GM18520 (cell line): ENCODE measurements at regions not wholly inside any gene's neighbourhood (a gene's known extent, or its start where the extent isn't known, plus 50 kb on each side); places are given as distances from the start of the nearest gene placed in this dataset.

Experiments used
- ATAC-seq: cut with Tn5 transposase; IDR thresholded peaks from one replicate; pipeline ENCODE4 v1.9.1; 2021; ENCODE audit not compliant: unreplicated experiment

DNA sequence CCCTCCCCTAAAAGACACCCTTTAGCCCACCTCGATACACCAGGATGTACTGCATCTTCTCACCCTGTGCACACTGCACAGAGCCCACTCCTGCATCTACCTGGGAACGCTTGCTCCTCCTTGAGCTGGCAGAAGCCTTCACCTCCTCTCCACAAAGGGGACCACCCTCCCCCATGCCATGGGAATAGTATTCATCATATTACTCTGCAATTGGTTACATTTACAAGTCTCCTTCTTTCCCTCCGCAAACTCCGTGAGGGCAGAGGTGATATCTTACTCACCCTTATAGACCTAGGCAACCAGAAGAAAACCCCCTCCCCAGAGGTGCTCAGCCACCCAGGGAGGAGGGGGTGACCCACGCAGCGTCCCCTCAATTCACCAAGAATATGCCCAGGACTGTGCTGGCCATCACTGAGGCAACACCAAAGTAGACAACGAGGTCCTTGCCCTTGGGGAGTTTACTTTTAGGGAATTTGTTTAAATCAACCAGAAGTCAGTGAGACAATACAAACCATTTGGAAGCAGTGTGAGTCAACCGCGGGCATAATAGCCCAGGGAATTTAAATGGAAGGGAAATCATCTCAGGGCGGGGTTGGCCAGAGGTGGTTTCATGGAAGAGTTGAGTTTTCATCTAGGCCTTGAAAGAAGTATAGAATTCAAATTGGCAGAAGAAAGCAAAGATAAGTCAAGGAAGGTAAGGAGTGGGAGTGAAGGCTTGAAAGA, 214.5 kb downstream of the BARX2 start:
- no peak for ATAC-seq

DNA sequence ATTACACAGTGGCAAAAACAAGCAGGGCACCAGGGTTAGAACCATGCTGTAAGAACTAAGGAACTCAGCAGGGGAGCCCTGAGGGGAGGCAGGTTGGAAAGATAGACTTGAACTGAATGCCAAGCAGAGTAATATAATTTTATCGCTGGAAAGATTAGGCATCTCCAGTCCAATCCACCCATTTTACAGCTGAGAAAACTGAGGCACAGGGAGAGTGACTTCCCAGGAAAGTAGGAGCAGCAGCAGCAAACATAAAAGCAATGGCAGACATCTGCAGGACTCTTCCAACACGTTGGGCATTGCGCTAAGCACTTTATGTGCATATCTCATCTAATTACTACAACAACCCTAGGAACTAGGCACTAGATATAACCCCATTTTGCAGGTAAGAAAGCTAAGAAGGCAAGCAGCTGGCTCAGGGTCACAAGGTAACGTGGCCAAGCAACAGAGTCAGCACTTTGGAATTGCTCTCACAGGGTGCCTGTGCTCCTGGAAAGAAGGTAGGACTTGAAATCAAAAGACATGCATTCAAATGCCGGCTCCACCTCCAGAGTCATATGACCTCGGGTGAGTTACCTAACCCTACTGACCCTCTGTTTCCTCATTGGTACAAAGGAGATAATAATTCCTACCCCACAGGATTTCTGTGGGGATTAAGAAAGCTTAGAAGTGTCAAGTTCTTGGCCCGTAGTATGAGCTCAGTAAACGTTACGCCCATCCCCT, 215.3 kb downstream of the BARX2 start:
- ATAC-seq: no peak

DNA sequence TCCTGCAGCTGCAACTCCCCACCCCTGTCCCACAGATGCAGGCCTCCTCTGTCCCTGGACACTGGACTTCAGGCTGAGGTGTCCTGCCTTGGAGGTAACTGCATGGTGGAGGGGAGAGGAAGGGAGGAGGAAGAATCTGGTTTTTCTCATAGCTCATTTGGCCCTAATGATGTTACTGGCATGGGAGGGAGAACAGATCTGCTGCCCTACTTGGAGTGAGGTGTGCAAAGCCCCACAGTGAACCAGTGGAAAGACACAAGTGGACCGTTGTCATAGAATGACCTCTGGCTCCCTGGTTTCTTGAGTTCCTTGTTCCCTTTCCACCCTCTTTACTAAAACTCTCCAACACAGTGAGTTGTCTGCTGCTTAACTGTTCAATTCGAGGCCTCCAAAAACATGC, 215.9 kb downstream of the BARX2 start:
- no peak for ATAC-seq

DNA sequence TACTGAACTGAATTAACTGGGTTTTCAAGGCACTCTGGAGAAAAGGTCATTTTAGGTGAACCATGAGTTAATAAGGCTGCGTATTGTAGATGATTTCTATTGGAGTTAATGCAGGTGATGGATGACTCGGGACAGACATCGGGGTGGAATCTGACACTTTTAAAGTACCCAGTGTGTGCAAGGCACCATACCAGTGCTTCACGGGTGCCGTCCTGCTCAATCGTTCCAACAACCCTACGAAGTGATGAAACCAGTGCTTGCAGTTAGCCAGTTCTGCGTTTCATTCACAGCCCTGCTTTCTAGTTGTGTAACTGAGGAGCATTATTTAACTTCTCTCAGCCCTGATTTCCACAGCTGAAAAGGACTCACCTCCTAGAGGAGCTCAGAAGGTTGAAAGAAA, 216.5 kb downstream of the BARX2 start:
- ATAC-seq: no peak

DNA sequence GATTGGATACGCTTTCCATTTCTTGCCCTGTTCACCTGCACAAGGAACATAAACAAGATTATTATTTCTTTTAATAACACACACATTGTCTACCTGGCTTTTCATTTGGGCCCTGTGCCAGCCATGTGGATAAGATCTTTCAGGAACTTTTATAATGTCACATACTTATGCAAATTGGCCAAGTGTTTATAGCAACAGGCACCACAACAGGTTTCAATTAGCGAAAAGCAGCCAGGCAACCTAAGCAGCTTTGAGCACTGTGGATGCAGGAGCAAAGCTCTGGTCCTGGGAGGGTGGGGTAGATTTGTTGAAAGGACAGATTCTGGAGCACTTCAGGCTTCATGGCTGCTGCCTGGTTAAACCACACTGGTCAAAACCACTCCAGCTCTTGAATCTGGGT, 217.4 kb downstream of the BARX2 start:
- ATAC-seq: no peak

DNA sequence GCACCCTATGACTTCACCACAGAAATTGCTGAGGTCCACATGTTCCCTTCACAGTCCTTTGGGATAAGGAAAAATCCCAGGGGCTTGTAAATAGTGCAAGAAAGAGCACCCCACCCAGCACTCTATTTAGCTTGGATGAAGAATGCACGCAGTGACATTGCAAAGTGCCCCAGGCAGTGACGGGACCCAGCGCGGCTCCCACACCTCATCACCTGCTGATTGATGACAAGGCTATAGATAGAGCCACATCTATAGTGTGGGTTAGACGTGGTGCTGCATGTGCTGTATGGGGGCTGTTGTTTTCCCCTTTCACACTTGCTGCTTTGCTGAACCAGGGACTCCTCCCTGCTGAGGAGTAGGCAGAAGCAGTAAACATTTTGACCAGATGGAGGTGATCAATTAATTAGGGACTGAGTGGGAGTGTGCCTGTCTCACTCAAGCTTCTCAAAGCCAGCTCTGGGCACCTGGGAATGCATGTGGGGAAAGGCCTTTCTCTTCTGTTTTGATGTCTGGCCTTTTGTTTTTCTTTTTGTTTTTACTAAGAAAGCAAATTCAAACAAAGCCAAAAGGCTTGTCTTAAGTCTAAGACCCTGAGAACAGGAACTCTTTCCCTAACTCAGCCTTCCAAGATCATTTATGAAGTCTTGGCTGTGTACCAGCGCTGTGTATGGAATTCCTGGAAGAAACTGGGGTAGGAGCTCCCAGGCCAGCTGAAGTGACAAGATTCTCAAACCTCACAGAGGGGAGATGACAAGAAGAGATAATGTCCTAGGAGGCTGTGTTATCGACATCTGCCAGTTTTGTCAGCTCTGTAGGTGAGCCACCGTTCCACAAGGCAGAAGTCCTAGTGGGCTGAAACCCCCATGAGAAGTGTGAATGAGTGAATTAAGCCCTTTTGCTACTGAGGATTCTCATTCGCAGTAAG, 219.7 kb downstream of the BARX2 start:
- ATAC-seq: no peak

DNA sequence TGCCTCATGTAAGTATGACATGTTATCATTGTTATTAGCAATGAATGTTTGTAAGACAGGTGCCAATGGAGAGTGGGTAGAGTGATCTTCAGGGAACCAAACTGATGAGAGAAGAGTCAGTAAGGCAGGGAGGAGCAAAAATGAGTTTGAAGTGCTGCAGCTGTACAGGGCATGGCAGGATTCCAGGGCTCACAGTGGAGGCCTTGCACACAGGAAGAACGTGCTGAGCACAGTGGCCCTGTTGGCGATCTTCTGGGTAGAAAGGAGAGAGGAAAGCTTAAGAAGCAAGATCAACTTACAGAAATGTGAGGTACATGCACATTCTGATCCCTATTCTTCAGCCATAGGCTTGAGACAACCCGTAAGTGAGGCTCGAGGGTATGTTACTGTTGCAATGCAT, 219.3 kb upstream of the TMEM45B start:
- no peak for ATAC-seq

DNA sequence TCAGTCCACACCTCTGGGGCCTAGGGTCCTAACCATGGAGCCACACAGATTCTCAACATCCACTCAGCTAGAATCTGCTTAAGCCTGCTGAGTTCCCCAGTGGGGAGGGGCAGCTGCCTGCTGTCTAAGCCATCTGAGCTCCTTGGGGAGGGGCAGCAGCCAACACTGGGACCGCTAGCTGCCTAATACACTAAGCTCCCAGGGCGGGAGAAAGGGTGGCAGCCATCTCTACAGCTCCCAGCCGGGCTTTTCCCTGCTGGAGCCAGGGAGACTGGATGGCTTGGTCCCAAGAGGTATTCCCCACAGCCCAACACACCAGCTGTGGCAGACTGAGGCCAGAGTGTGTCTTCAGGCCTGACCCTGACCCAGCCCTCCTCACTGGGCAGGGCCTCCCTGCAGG, 217.3 kb upstream of the TMEM45B start:
- ATAC-seq: no peak

DNA sequence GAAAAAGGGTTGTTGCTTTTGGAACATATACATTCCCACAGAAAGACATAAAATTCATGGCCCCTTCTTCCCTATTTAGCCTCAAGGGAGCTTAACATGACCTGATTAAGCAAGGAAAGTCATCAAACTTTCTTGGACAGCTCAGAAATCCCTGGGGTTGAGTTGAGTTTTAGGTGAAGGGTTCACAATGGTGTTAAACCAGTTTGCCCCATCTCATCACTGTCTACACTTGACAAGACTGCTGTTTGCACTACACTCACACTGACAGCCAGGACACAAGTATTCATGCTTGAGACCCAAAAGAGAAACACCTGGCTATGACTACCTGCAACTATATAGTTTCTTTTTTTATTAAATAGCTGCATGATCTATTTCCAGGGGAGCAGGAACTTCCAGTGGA, 209.8 kb upstream of the TMEM45B start:
- ATAC-seq: no peak

DNA sequence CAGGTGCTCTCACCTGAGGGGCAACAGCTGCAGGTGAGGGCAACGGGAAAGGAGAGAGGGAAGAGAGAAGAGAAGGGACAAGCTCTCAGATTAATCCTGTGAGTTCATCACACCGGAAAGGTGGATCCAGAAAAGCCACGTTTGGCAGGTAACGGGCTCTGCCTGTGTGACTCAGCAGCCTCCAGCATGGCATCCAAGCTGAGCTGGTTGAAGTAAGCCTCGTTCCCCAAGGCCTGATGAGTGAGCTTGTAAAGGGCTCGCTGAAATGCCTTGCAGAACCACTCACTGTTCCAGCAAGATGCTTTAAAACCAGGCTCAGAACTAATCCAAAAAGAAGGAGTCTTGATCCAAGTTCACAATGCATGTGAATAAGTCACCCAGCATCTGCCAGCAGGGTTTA, 206.9 kb upstream of the TMEM45B start:
- ATAC-seq: no peak

DNA sequence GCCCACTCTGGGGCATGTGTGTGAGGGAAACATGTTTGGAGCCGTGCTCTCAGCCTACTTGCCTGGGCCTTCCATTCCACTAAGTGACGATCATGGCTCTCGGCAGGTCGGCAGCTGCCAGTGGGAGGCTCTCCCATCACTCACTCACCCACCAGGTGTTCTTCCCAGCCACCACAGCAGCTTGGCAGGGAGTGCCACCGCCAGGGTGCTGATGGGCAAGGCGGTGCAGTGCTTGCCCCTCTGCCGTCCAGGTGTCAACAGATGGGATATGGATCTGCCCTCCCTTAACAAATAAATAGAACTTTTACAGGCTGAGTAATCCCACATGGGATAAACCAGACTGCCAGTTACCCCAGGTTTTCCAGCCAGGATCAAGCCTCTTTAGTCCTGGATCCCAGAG, 205.5 kb upstream of the TMEM45B start:
- ATAC-seq: no peak

DNA sequence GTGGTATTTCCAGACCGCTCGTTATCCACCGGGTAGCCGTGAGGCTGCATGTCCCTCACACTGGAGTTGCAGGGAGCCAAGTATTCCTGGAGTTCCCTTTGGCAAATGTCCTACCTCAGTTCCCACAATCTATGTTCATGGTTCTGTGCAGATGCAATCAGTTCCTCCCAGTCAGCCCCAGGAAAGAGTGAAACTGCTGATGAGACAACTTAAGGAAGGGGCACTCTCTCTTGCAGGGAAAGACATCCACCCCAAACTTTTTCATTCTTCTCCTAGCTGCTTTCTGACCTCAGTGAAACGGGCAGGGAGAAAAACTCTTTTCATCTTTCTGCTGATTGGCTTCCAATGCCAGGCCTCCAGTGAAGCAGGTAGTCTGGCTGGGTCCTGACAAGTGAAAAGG, 205.1 kb upstream of the TMEM45B start:
- no peak for ATAC-seq

DNA sequence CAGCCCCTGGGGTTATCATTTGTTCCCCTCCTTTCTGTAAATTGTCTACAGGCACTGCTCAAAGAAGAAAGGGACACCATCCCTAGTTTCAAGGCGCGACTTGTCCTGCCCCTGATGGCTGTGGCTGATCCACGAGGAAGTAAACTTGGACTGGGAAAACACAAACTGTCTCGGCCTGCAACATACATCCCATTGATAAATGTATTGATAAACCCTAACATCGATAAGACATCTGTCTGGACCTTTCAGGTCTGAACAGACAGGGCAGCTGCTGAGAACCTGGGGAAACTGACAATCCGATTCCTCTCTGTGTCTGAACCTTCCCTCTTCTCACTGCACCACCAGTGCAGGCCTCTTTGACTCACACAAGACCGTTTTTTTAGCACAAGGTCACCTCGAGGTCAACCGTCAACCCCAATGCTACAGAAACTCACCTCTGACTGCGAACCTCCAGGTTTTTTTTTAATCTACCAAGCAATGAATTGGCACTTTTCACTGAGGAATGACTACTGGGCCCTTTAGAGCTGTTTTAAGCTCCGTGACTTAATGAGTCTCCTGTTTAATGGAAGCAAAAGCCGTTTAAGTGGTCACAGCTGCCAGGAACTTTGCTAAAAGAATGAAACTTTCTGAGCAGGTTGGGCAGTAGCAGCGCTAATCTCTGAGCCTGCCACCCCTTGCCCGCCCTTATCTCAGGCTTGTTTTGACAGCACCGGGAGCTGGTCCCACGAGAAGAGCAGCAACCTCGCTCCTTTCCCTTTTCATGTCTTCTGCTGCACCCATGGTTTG, 203.8 kb upstream of the TMEM45B start:
- ATAC-seq: no peak

DNA sequence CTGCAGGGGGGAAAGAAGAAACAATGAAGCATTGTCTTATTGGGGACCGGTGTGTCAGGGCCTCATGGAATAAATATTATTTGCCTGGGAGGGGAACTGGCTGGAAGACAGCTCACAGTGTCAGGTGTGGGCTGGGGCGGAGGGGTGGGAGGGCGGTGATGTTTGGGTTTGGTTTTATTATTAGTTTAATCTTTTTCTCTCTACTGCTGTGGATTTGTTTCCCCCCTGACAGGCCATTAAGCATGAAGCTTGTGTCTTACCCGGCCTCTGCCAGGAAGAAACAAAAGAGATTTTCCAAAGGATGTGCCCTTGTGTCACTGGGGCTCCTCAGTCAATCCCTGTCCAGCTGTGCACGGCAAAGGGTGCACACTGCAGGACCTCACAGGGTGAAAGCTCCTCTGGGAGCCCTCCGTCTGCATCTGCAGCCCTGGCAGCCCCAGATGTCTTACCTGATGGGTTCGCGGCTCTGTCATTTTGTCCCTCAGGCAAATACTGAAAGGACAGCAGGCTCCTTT, 203.1 kb upstream of the TMEM45B start:
- ATAC-seq: no peak

DNA sequence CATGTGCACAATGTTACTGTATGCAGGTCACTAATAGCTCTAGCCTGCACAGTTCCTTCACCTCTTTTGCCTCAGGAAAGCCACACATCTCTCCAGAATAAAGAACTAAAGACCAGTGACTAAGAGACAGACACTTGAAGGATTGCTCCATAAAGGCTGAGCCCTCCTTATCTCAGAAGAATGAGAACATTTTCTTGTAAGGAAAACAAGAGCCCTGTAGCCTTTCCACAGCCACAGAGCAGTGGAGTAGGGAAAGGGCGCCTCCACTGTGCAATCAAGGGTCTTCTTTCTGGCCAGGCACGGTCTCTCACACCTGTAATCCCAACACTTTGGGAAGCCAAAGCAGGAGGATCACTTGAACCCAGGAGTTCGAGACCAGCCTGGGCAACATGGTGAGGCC, 202.6 kb upstream of the TMEM45B start:
- no peak for ATAC-seq

DNA sequence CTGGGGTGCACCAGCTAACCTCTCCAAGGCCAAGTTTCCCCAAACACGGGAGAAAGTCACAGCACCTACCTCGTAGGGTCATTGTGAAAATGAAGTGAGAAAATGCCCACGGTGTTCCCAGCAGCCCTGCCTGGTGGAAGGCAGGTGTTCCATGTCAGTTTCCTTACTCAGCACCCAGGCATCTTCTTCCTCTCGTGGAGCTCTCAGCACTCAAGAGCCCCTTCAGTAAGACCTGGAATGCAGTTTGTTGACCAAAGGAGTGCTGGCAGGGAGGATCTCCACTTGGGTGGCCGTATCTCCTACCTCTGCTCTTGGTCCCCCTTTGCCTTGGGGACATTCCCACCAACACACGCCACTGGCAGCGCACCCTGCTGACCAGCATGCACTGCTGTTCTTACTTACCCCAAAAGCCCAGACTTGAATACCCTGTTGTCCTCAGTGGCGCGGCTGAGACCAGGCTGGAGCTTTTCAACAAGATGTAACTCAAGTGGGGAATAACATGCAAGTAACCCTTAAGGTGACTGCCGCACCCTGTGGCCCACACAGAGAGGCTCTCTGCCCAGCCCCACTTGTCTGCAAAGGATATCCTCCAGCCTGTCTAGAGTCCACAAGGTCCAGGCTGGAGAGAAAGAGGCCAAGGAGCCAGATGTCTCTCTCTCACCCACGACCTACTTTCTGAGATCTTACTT, 201.2 kb upstream of the TMEM45B start:
- no peak for ATAC-seq

DNA sequence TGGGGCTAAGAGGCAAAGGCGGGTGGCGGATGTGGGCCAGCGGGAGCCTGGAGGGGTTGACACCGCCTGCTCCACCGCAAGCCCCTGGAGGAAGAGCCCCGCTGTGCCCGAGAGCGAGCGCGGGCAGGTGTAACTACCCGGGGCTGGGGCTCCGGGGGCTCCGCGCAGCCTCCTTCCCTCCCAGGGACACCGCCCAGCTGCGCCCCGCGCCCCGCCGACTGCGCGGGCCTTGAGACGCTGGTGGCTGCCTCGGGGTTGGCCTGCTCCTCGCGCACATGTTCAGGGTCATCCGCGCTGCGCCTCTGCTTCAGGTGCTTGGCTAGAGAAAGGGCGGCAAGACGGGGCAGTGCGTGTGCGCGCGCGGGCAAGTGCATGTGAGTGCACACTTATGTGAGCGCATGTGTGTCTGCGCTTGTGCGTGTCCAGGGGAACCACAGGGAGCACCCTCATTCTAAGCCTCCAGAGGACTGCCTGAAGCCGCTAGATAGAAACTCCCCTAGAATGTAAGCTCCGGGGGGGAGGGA, 197.5 kb upstream of the TMEM45B start:
- ATAC-seq: no peak

DNA sequence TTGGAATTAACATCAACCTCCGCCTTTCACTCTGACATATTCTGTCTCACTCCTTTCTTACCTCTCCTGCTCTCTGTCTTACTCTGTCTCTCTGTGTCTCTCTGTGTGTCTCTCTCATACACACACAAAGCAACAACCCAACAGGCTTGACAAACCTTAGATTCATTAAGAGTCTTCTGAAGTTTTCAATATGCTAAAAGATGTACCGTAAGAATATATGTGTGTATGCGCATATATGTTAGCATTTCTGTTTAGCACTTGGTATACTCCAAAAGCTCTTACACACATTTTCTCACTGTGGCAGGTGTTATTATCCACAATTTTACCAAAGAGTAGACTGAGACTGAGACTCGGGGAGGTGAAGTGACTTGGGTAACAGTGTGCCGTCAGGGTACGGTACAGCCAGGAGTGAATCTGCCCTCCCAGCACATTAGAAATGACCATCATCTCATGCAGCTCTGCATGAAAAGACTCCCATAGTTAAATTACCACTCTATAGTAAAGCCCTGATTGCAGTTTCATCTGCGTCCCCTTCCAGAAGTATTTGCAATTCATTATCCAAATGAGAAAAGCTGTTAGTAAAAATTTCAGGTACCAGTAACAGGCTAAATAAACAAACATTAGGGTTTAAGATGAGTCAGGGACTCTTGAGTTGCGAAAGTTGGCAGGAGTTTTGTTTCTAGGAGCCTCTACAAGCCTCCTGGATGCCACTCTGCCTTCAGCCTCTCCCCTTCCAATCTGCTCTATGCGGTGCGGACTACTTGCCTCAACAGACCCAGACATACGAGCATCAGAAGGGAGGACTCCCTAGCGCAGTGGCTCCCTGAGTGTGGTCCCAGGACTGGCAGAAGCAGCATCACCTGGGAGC, 195.2 kb upstream of the TMEM45B start:
- ATAC-seq: no peak

DNA sequence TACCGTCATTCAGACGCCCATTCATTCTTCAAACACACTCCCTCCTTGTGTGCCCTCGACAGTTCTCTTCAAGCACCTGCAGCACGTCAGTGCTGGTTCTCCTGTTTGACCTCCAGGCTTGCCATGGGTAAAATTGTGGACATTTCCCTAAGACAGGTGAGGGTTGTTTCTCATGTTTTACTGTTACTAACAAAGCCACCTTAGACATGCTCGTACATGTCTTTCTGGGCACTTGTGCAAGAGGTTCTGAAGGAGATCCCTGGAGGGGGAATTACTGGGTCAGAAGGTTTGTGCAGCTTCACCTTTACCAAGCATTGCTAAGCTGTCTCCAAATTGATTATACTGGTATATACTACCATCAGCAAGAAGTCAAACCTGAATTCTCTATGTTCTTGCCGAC, 189.7 kb upstream of the TMEM45B start:
- no peak for ATAC-seq
